ENCODE measurements at regions not wholly inside any gene's neighbourhood (a gene's known extent, or its start where the extent isn't known, plus 50 kb on each side); places are given as distances from the start of the nearest gene placed in this dataset.

DNA sequence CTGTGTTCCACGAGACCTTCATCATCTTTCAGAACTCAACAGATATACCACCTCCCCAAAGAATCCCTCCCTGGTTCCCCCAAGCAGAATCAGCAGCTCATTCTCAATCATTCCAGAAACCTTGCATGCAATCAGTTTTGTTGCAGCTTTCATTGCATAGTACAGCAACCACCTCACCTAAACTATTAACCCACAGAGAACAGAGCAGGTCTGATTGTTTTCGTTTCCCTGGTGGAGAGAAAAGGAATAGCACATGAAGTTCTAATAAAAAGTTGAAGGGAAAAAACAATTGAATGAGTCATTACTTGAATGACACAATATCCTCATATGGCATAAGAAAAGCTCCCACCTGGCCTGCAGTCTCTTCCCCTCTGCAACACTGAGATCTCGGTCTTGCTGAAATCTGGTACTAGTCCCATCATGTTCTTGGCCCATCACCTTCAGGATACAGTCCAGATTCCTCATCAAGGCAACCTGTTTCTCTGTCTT lies 147.1 kb upstream of the GDF10 start:
- ChIA-PET CTCF (no interaction called here), POLR2A (no interaction called here)
- in situ Hi-C loops (cut with HindIII; ENCODE audit: low pct_unique_long_range_greater_than_20kb, low sequenced_read_pairs) (no loop called here), intact Hi-C loops (cut with micrococcal nuclease; ENCODE audit: unreplicated experiment) (no loop called here)
- Histone ChIP-seq H3K27me3 (ENCODE audit: control insufficient read depth, insufficient read depth, low read length) (peaks cover 9% of the 10 kb centered on the region; the same call in 1 of the 2 replicates), H3K4me3 (ENCODE audit: low read depth in 2 of 2, low read length in 2 of 2) (no peak overlapping the region), H3K27ac (ENCODE audit: low read length) (no peak overlapping the region), H3K4me1 (ENCODE audit: control insufficient read depth, insufficient read depth, low read length) (no peaks in the 10 kb centered on the region), H3K9me3 (ENCODE audit: control insufficient read depth, insufficient read depth, low read depth, low read length) (no peaks in the 10 kb centered on the region), H3K36me3 (ENCODE audit: control insufficient read depth, insufficient read depth, low read length) (no peaks in the 10 kb centered on the region)
- ATAC-seq (no peak), DNase-seq (ENCODE audit: low read depth, low spot score) (no peak)
- BruUV-seq (replicated peaks) = no TSS peak
- TF ChIP-seq, protein P1, sequence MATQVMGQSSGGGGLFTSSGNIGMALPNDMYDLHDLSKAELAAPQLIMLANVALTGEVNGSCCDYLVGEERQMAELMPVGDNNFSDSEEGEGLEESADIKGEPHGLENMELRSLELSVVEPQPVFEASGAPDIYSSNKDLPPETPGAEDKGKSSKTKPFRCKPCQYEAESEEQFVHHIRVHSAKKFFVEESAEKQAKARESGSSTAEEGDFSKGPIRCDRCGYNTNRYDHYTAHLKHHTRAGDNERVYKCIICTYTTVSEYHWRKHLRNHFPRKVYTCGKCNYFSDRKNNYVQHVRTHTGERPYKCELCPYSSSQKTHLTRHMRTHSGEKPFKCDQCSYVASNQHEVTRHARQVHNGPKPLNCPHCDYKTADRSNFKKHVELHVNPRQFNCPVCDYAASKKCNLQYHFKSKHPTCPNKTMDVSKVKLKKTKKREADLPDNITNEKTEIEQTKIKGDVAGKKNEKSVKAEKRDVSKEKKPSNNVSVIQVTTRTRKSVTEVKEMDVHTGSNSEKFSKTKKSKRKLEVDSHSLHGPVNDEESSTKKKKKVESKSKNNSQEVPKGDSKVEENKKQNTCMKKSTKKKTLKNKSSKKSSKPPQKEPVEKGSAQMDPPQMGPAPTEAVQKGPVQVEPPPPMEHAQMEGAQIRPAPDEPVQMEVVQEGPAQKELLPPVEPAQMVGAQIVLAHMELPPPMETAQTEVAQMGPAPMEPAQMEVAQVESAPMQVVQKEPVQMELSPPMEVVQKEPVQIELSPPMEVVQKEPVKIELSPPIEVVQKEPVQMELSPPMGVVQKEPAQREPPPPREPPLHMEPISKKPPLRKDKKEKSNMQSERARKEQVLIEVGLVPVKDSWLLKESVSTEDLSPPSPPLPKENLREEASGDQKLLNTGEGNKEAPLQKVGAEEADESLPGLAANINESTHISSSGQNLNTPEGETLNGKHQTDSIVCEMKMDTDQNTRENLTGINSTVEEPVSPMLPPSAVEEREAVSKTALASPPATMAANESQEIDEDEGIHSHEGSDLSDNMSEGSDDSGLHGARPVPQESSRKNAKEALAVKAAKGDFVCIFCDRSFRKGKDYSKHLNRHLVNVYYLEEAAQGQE (IDR thresholded peaks at IDR 0.05; ENCODE audit: insufficient read depth in 1 of 2, low read depth in 2 of 2, low read length in 1 of 2) = no peak
- TF ChIP-seq, protein P2, sequence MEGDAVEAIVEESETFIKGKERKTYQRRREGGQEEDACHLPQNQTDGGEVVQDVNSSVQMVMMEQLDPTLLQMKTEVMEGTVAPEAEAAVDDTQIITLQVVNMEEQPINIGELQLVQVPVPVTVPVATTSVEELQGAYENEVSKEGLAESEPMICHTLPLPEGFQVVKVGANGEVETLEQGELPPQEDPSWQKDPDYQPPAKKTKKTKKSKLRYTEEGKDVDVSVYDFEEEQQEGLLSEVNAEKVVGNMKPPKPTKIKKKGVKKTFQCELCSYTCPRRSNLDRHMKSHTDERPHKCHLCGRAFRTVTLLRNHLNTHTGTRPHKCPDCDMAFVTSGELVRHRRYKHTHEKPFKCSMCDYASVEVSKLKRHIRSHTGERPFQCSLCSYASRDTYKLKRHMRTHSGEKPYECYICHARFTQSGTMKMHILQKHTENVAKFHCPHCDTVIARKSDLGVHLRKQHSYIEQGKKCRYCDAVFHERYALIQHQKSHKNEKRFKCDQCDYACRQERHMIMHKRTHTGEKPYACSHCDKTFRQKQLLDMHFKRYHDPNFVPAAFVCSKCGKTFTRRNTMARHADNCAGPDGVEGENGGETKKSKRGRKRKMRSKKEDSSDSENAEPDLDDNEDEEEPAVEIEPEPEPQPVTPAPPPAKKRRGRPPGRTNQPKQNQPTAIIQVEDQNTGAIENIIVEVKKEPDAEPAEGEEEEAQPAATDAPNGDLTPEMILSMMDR (IDR thresholded peaks at IDR 0.05) = peak; percentile 49

DNA sequence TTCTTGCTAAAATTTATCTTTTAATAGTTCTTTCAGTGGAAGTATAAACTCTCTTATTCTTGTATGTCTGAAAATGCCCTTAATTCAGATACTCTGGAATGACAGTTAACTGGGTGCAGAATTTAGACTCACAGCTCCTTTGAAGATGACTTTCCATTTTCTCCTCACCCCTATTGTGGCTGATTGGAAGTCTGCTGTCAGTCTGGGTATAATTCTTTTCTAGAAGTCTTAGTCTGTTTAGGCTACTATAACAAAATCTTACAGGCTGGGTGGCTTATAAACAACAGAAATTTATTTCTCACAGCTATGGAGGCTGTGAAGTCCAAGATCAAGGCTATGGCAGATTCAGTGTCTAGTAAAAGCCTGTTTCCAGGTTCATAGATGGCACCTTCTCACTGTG lies 145.2 kb upstream of the GDF10 start:
- in situ Hi-C loops (cut with HindIII; ENCODE audit: low pct_unique_long_range_greater_than_20kb, low sequenced_read_pairs) = no loop called here
- intact Hi-C loops (cut with micrococcal nuclease; ENCODE audit: unreplicated experiment) = no loop called here
- no TSS peak for BruUV-seq (replicated peaks)
- no peak overlapping the region for H3K4me3 ChIP-seq (ENCODE audit: low read depth in 2 of 2, low read length in 2 of 2)
- H3K27ac ChIP-seq (ENCODE audit: low read length) = no peak overlapping the region
- no peaks in the 10 kb centered on the region for H3K9me3 ChIP-seq (ENCODE audit: control insufficient read depth, insufficient read depth, low read depth, low read length)
- ChIA-PET POLR2A (no interaction called here), CTCF (no interaction called here)
- no peaks in the 10 kb centered on the region for H3K36me3 ChIP-seq (ENCODE audit: control insufficient read depth, insufficient read depth, low read length)
- no peaks in the 10 kb centered on the region for H3K27me3 ChIP-seq (ENCODE audit: control insufficient read depth, insufficient read depth, low read length)
- DNase-seq (ENCODE audit: low read depth, low spot score) (no peak), ATAC-seq (no peak)
- H3K4me1 ChIP-seq (ENCODE audit: control insufficient read depth, insufficient read depth, low read length) = no peaks in the 10 kb centered on the region
- TF ChIP-seq SIN3A (IDR thresholded peaks at IDR 0.05; ENCODE audit: borderline replicate concordance, insufficient read depth, low read depth, low read length) (no peak), POLR2AphosphoS5 (IDR thresholded peaks at IDR 0.05; ENCODE audit: low read depth, low read length) (no peak), TCF7L2 (IDR thresholded peaks at IDR 0.05; ENCODE audit: low read depth, low read length) (no peak)
- TF ChIP-seq, protein P1 (IDR thresholded peaks at IDR 0.05; ENCODE audit: insufficient read depth in 1 of 2, low read depth in 2 of 2, low read length in 1 of 2) = no peak
- TF ChIP-seq, protein P2 (IDR thresholded peaks at IDR 0.05) = no peak
